Stimulated activated CD4-positive, alpha-beta T cell treated with anti-CD3 and anti-CD28 coated beads, TNF-alpha, amount 100 ng/mL, for 48 hours (primary cell): ENCODE measurements at regions not wholly inside any gene's neighbourhood (a gene's known extent, or its start where the extent isn't known, plus 50 kb on each side); places are given as distances from the start of the nearest gene placed in this dataset.
"Not testable (repeated sequence)": the region's sequence is repeated elsewhere in the genome, so short reads cannot be mapped to it uniquely, and the experiment has no call there.

Experiments
- DNase-seq, 3 donors: peaks; one replicate each; pipeline ENCODE4 v3.0.0-alpha.2; 2020; ENCODE audit warnings: low read depth in 3 of 3

DNA sequence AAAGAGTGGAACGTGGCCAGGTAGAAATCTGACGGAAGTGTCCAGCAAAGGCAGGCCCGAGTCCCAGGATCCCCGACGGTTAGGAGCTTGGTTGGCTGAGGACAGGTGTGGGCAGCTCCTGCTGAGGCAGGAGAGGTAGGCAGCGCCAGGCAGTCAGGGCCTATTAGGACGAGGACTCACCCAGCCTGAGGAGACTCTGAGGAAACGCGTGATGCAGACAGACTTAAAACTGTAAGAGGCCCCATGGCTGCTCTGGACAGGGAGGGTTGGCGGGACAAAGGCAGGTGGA, 255.7 kb upstream of the SFSWAP start:
- DNase-seq = no peak

DNA sequence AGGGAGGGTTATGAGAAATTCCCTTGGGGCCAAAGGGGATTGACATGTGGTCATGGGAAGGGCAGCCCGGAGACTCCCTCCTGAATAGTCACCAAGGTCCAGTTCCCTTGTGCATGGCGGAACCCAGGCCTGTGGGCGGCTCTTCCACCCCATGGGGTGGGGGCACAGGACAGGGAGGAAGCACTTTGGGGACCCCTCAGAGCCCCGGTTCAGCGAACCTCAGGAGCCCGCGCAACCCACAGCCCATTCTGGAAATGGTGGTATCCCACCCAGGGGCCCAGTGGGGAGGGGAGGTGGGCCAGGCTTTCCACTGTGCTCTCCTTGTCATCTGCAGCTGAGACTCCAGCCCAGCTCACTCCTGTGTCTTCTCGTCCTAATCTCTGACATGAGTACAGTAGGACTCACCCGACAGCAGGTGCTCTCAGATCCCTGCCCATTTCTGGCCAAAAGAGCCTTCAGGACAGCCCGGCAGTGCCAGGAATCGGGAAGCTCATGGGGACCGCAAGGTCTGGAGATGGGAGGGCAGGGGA, 255.2 kb upstream of the SFSWAP start:
- DNase-seq = no peak

DNA sequence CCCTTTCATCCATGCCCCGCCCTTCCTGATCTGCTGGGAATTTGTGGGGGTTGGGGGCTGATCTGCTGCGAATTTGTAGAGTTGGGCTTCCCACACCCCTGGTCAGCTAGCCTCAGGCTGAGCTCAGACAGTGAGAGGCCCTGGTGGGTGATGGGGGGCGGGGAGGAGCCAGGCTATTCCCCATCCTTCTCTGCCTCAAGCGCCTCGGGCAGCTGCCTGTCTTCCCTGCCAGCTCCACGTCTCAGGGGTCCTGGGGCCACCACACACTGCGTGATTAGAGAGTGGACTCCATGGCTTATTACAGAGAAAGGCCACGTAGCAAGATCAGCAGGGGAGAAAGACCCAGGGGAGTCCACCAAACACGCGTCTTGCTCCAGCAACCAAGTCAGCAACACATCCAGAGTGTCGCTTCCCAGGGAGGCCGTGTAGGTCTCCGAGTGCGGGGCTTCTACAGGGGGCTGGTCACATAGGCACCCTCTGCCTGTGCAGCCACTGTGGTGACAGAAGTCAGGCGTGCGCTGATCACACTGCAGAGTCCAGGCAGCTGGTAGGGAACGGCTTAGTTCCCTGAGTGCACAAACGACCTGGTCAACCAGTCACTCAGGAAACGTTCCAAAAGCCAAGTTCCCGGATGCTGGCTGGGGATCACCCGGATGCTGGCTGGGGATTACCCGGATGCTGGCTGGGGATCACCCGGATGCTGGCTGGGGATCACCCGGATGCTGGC, 254.4 kb upstream of the SFSWAP start:
- DNase-seq = no peak

DNA sequence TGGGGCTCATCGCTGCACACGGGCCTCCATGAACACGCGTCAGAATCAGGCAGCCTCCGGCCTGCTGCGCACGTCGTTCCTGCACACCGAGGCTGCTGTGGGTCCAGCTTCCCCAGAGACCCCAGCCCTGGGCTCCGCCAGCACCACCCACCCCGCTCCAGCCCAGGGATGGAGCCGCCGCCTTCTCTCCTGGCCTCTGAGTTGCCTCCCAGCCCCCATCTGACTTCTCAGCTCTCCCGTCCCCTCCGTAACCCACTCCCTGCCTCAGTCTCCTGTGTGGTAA, 253.9 kb upstream of the SFSWAP start:
- DNase-seq = no peak

DNA sequence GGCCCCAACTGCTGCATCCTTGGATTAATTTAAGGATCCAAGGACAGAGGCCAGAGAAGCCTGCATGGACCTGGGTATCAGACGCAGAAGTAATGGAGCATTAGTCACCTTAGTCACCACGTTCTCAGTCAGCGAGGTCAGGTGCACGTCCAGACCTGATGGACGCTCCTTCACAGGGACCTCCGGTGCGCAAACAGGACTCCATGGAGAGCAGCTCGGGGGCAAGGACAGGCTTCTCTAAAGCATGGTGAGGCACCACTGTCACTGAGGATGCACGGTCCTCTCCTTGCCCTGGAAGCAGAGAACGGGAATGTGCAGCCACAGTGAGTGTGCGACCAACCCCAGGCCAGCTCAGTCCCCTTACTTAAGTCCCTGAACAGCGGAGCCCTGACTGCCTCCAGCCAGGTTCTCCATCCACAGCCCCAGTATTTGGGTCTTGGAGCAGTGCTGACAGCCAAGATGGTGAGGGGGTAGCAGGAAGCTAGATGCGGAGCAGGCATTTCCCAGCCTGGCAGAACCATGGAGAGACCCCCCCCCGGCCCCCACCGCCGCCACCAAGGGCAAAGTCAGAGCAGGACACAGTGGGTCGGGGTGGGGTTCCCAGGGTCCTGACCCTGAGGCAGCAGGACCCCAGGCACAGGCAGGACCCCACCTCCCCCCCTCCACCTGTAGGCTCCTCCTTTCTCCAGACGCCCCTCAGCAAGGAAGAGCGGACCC, 253.4 kb upstream of the SFSWAP start:
- no peak for DNase-seq

DNA sequence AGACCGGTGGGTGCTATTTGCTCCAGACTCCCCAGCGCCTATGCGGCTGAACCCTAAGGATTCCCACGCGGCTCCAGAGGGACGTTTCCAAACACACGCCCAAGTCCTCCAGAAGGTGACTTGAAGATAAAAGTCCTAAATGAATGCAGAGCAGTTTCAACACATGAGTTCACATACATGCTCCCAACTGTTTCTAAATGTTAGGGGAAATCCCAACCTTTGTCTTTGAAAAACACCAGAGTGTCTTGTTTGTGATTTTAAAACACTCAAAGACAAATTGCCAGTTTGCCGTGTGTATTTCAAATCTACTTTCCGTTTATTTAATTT, 252.9 kb upstream of the SFSWAP start:
- no peak for DNase-seq

DNA sequence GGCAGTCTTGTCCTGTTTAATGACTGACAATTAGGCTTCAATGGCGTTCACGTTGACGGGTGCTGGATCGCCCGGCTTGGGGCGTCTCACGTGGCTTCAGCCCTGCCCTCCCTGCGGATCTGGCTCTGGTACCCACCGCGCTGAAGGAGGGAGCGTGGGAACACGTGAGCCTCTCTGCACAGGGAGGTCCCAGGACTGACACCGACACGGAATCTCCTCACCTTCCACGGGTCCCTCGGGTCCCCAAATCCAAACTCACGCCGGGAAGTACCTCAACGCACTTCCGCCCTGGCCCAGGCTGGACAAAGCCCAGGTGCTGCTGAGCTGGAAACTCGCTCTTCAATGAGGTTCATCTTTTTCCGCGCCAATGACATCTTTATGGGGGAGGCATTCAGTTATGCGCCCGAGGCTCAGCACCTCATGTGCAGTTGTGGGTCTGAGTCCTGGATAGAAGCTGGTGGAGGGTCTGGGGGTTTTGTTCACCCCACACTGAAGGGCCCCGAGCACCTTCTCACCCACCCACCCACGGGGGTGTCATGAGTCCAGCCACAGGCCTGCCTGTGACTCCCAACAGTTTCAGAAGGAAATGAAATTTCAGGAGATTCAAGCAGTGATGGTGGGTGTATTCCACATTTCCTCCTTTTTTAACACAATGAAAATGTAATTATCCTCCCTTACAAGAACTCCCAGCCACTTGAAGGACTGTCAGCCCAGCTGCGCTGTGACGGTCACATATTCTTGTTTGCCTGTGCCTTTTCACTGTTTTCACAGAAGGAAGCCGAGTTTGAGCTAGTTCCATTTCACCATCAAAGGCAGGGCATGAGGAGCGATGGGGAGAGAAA, 251.7 kb upstream of the SFSWAP start:
- DNase-seq = no peak

DNA sequence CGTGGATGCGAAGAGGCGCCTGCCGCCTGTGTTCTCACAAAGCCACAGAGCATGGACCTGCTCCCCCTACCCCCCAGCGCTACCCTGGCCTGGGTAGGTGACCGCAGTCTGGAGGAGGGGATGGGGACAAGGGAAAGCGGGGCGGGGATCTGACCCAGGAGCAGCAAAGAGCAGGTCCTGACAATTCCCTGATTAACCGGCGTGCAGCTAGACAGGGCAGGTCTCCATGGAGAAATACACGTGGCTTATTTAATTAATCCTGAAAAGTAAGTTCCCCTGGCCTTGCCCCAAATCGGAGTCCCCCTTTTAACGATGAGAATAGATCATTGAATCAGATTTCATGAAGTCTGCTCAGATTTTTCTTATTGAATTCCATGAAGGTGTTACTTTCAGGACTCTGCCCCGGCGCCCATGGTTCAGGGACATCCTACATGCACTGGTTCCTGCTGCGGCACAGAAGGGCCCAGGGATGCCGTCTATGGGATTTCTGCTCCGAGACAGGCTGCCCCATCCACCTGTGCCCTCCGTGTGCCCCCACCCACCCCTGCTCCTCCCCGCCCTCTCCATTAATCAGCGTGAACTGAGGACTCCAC, 251.0 kb upstream of the SFSWAP start:
- no peak for DNase-seq

DNA sequence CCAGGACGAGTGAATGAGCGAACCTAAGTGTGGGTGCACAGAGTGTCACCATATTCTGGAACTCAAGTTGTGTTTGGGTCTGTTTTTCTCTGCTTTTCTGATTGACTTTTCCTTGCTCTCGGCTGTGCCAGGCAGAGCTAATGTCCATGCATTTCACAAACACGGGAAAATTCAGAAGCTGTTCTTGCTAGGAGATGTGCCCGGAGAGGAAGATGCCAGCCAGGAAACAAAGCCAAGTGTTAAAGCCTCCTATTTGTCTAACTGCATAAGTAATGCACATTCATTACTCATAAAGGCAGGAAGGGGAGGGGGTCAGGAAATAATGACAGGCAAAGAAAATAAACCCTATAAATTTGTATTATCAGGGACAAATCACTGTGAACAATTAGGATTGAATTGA, 250.4 kb upstream of the SFSWAP start:
- DNase-seq = no peak

DNA sequence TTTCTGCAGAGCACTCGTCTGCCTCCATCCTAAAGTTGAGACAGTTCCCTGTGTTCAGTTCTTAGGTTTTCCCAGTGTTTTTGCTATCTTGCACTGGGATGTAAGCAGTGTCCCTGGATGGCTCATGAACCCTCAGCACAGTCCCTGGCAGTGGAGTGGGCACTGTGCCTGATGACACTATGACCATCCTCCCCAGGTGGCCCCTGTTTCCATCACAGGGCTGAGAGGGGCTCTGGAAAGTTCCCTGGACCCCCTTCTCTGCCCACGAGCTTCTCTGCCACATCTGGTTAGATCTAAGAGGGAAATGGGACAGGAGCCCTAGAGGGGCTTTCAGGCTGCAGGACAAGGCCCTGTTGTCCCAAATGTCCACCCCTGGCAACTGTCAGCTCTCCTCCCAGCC, 249.8 kb upstream of the SFSWAP start:
- no peak for DNase-seq

DNA sequence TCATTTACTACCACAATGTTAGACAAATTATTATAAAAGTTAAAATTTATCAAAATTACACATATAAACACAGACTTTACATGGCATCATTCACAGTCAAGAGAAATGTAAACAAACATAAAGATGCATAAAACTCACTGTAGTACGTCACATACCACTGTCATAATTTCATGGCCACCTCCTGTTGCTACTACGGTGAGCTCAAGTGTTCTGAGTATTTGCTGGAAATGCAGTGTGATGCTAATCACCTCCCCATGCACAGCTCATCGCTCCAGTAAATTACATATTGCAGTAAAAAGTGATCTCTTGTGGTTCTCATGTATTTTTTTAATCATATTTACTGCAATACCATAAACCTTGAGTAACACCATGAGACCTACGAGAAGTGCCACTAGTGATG, 247.7 kb upstream of the SFSWAP start:
- no peak for DNase-seq

DNA sequence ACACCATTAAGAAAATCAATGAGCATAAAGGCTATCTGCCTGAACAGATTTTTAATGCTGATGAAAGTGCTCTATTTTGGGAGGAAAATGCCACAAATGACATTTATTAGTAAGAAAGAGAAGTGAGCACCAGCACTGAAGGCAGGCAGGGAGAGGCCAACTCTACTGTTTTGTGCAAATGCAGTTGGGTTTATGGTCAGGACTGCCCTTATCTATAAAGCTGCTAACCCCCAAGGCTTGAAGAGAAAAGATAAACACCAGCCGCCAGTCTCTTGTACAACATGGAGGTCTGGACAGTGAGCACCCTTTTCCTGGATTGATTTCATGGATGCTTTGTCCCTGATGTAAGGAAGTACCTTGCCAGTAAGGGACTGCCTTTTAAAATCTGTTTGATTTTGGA, 246.8 kb upstream of the SFSWAP start:
- DNase-seq = no peak

DNA sequence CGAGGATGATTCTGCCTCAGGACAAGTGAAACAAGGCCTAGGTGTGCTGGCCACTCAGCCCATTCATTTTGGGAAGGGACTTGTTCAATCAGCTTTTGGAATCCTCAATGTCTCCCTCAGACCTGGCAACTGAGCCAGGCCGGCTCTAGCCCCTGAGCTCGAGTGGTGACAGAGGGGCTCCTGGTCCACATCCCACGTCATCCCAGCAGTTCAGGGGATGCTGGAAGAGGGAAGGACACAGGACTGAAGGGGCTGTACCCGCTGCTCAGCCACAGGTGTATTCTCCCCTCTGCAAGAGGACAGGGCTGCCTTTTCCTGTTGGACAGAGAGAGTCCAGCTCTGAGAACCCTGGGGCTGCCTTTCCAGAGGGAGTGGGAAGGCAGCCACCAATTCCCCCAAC, 244.6 kb upstream of the SFSWAP start:
- DNase-seq = no peak

DNA sequence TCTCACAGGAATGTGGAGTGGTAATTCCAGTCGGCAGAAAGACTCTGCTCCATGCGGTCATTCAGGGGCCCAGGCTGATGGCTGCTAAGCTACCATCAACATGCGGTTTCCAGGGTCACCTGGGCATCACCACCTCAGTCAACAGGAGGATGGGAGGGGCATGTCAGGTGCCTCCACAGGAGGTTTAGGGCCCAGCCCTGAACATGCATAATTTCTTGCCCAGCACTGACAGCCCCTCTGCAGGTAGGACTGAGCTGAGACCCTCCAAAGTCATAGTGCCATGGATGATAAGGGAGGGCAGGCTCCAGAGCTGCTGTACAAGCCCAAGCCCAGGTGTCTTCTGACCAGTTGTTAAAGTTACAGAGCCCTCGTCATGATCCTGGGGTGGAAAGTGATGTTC, 244.0 kb upstream of the SFSWAP start:
- DNase-seq = no peak

DNA sequence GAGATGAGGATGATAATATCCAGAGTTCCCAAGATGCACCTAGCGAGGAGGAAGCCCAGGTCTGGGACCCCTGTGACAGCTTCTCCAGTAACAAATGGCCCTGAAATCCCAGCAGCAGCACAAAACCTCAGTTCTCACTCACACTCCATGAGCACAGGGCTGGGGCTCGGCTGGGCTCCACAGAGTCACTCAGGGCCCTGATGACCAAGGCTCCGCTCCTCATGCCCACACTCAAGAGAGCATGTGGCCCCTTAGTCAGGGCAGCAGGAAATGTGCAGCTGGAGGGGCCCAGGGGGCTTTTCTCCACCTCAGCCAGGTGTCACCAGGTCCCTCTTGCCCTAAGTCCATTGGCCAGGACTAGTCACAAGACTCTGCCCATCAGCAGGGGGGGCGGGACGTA, 242.7 kb upstream of the SFSWAP start:
- no peak for DNase-seq

DNA sequence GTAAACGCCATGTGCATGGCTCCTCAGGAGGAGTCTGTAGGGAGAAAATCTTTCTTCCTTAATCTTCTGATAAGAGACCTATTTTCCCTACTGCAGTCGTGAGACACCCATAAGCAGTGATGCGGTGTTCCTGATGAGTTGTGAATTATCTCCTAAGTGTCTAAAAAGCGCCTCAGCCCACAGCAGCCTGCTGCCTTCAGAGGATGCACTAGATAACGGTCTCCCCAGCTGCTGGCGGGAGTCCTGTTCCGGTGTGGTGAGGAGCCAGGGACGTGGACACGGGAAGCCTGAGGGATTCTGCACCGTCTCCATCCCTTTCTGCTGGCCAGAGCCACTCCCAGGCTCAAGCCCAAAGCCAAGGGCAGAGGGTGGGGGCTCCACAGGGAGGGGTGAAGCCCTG, 240.9 kb upstream of the SFSWAP start:
- not testable (repeated sequence) for DNase-seq

DNA sequence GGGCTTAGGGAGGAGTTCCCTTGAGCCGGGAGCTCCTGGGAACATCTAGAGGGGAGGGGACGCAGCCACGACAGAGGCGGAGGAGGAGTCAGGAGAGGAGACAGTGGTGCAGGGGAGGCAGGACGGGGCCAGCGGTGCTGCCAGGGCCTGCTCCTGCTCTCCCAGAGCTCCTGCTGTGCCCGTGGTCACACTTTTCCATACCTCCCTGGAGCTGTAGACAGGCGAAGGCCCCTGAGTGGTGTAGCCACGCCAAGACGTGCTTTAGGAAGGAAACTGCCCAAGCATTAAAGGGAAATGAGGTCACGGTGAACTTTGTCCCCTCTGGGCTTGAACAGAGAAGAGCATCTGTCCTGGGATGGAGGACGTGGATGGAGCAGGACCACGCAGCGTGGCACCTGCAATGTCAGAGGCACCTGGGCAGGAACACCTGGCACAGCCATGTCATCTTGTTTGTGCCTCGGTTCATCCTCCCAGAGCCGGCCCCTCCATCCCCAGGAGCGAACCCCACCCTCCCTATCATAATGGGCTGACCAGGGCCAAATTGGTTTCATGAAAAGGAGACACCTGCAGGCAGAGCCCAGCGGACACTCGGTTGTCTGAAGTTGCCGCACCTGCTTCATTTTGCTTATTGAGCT, 239.5 kb upstream of the SFSWAP start:
- DNase-seq = no peak

DNA sequence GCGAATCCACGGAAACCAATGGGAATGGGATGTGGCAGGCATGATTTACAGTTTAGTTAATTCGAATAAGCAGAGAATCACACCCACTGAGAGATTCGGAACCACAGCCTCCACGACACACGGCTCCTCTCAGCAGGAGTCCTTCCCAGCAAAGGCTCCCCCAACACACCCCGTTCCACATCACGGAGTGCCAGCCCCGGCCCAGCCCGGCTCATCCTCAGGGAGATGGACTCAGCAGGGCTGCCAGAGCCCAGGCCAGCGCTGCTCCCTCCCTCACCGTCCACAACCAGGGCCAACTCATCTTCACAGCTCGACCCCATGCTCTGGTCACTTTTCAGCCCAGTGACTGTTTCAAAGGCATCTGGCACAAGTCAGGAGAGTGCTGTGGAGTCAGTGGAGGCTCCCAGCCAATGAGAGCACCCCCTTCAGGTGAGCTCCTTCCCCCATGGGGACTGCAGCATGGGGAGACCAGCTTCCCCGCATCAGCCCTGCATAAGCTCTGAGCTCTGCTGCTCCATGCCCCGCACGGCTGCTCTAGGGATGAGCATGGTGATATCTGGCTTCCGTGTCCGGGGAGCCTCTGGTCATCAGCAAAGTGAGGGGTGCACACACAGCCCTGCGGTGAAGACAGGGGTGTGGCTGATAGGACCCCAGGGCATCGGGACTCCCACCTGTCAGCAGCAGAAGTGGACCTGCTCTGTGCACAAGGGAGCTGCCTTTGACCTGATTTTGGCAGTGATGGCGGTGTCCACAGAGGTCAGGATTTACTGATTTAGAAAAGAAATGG, 238.8 kb upstream of the SFSWAP start:
- DNase-seq = no peak

DNA sequence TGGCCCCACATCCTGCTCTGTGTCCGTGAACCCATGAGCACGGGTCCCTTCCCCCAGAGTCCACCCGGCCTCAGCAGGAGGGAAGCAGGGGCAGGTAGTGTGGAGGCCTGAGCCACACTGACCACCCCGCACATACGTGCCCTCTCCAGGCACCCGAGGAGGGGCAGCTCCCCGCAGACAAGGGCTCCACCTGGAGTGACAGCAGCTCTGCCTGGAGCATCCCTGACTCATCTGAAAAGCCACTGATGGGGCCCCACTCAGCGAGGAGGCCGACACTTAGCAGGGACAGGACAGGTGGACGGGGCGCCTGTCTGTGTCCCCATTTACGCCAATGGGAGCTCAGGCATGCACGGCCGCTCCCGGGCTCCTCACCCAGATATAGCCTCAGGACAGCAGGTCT, 237.6 kb upstream of the SFSWAP start:
- DNase-seq = no peak

DNA sequence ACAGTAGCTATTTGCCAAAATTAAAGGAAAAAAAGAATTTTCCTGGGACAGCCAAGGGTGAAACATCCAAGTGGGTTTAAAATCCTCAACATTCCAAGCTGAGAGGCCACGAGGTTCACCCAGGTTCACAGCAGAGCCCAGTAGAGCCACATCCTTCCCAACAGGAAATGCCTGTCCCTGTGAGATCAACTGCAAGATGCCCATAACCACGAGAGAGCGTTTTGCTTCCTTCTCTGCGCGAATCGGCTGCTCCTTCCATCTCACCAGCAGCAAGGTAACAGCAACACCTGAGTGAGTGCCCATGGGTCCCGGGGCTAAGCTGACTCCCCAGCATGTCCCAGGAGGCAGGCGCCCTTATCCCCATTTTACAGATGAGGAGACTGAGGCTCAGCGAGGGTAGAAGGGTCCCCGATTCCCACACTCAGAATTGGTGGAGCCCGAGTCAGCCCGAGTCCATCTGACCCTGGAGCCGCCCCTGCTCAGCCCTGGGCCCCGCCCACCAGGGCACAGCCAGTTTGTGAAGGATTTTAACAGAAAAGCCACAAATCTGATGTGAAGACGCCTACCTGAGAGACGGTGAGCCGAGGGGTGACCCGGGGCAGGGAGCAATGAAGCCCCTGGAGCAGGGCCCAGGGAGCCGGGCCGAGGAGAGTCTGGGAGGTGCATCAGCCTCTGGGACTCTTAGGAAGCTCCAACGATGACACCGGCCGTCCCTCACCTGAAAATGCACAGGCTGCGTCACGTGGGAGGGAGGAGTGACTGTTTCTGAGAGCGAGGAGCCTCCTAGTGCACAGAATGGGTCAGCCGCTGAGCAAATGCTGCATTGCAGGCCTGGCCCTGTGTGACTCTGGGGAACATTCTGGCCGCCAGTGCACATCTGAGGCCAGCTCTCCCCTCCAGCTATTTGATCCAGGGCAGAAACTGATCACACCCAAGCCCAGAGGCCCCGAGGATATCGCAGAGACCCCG, 236.9 kb upstream of the SFSWAP start:
- no peak for DNase-seq
